GM13977 (cell line): ENCODE measurements at regions not wholly inside any gene's neighbourhood (a gene's known extent, or its start where the extent isn't known, plus 50 kb on each side); places are given as distances from the start of the nearest gene placed in this dataset.

ENCODE experiments used
- DNase-seq: peaks from one replicate; pipeline ENCODE4 v3.0.0; 2012; ENCODE audit warnings: low spot score
- CTCF ChIP-seq: IDR thresholded peaks from 2 replicates; pipeline ENCODE4 v1.5.1; 2012; ENCODE audit warnings: mild to moderate bottlenecking, control low read depth; ENCODE audit not compliant: insufficient read depth; ENCODE audit errors: extremely low read depth, missing control alignments
- in situ Hi-C: fragments of 300-500 bp; cut with MboI; formaldehyde crosslinking; loops from one replicate; pipeline ENCODE4 v1.12.0; 2022; ENCODE audit warnings: low sequenced_read_pairs, low pct_unique_long_range_greater_than_20kb, mixed read lengths, inconsistent platforms; ENCODE audit not compliant: unreplicated experiment

- DNase-seq: no peak
- TF ChIP-seq CTCF: no peak
- in situ Hi-C loops: no loop called here
Measured at GRCh38 chr14:86714575-86714974, 1184.6 kb downstream of the FLRT2 start.

DNA sequence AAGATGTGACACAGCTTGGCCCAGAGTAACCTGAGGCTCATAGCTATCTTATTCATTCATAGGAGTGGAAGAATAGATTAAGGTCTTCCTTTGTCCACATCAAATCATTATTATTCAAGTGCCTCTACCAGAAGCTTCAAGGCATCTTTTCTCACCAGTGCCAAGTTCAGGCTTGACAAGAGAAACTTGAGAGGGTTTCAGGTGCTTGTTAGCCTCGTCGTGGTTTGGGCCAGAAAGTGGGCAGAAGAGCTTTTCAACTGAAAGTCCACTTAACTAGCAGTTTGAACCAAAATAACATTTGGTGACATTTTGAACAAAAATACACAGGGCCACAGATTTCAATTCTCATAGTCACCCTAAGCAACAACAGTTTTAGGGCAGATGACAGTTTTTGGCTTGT lies 1184.2 kb downstream of the FLRT2 start:
- no peak for DNase-seq
- no peak for TF ChIP-seq CTCF
- in situ Hi-C loops: no loop called here

DNA sequence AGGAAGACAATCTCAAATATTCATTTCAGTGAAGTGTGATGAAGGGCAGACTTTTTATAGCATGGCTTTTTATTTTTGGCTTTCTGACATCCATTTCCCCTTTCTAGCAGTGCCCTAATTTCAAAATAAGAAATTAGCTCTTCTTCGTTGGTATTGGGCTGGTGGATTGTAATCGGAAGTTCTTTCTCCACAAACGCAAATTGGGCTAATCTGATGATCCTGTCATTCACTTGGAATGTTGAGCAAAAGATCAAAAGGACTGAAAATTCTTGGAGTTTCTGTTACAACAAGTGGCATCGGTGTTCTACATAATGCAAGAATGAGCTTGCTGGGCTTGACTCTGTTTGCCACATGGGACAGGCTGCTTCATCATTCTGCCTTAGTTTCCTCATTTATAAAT lies 1182.8 kb downstream of the FLRT2 start:
- TF ChIP-seq CTCF: no peak
- in situ Hi-C loops: no loop called here
- DNase-seq: no peak

GRCh38 chr14:86712176-86712575 lies 1182.2 kb downstream of the FLRT2 start:
- in situ Hi-C loops: no loop called here
- no peak for TF ChIP-seq CTCF
- no peak for DNase-seq

- TF ChIP-seq CTCF: no peak
- no peak for DNase-seq
- in situ Hi-C loops: no loop called here
Measured at GRCh38 chr14:86708846-86709339, 1178.9 kb downstream of the FLRT2 start.

GRCh38 chr14:86707071-86707470 lies 1177.1 kb downstream of the FLRT2 start:
- no peak for DNase-seq
- TF ChIP-seq CTCF: no peak
- in situ Hi-C loops: no loop called here

- no peak for TF ChIP-seq CTCF
- DNase-seq: no peak
- in situ Hi-C loops: no loop called here
Measured at GRCh38 chr14:86683561-86683960, 1153.6 kb downstream of the FLRT2 start.
